Peyer's patch (tissue), 4 donors: ENCODE measurements at regions not wholly inside any gene's neighbourhood (a gene's known extent, or its start where the extent isn't known, plus 50 kb on each side); places are given as distances from the start of the nearest gene placed in this dataset.

Experiments used
- CTCF ChIP-seq, 6 experiments: fragments of 450-650 bp in 4 of 6; fragments of 200-600 bp in 2 of 6; sonication (generic) in 1 of 6; IDR thresholded peaks; one replicate each; pipeline ENCODE4 v1.5.1; 2017 to 2019; ENCODE audit warnings: antibody characterized with exemption in 6 of 6, mild to moderate bottlenecking in 3 of 6, moderate library complexity in 1 of 6
- POLR2A ChIP-seq, 2 donors: fragments of 450-650 bp; IDR thresholded peaks; one replicate each; pipeline ENCODE4 v1.5.1; 2017; ENCODE audit warnings: antibody characterized with exemption in 2 of 2, mild to moderate bottlenecking in 2 of 2, moderate library complexity in 2 of 2

- TF ChIP-seq CTCF (IDR thresholded peaks at IDR 0.05) = no peak
- TF ChIP-seq POLR2A (IDR thresholded peaks at IDR 0.05) = no peak
Observed at GRCh38 chr1:24986372-24986965, 56.4 kb upstream of the RUNX3 start.
